A673 (cell line): ENCODE measurements at regions not wholly inside any gene's neighbourhood (a gene's known extent, or its start where the extent isn't known, plus 50 kb on each side); places are given as distances from the start of the nearest gene placed in this dataset.

Experiments
- BruUV-seq: library from RNA; stranded (reverse); fragments of 400-500 nt; replicated peaks from 2 replicates; lab custom pipeline; 2021; lab: Mats Ljungman, UMichigan
- CTCF ChIA-PET: fragments of 300-600 bp; sonication (Branson Sonifier 250); formaldehyde crosslinking; loops from one replicate; lab custom pipeline; 2022; ENCODE audit warnings: antibody characterized with exemption; lab: Charles Lee
- POLR2A ChIA-PET: fragments of 300-600 bp; sonication (Branson Sonifier 250); formaldehyde crosslinking; loops from one replicate; lab custom pipeline; 2022; ENCODE audit warnings: antibody characterized with exemption; ENCODE audit not compliant: low non-redundant PET; lab: Charles Lee
- DNase-seq: peaks from one replicate; pipeline ENCODE4 v3.0.0-alpha.2; 2015; ENCODE audit warnings: low spot score
- H3K27ac ChIP-seq: fragments of 200-600 bp; sonication (generic); 2 replicates; pipeline ENCODE4 v1.5.1; 2016; ENCODE audit warnings: mixed run types, low read depth, mild to moderate bottlenecking, mixed read lengths, antibody characterized with exemption, low read length; ENCODE audit not compliant: poor library complexity, severe bottlenecking
- H3K27me3 ChIP-seq: fragments of 200-600 bp; sonication (generic); replicated peaks from 2 replicates; pipeline ENCODE4 v1.6.1; 2017; ENCODE audit warnings: mixed run types, low read depth, mild to moderate bottlenecking, mixed read lengths, antibody characterized with exemption, low read length; ENCODE audit not compliant: insufficient read depth, poor library complexity
- H3K36me3 ChIP-seq: fragments of 200-600 bp; sonication (generic); 2 replicates; pipeline ENCODE4 v1.6.1; 2016; ENCODE audit warnings: mixed run types, mild to moderate bottlenecking, mixed read lengths, antibody characterized with exemption, low read length; ENCODE audit not compliant: insufficient read depth, poor library complexity, severe bottlenecking
- H3K4me1 ChIP-seq: fragments of 200-600 bp; sonication (generic); 2 replicates; pipeline ENCODE4 v1.6.1; 2017; ENCODE audit warnings: mixed run types, mild to moderate bottlenecking, mixed read lengths, antibody characterized with exemption, low read length; ENCODE audit not compliant: insufficient read depth, poor library complexity, severe bottlenecking
- H3K4me3 ChIP-seq: fragments of 200-600 bp; sonication (generic); 2 replicates; pipeline ENCODE4 v1.5.1; 2016; ENCODE audit warnings: low read depth, mixed run types, mild to moderate bottlenecking, mixed read lengths, low read length; ENCODE audit not compliant: poor library complexity, severe bottlenecking
- H3K9me3 ChIP-seq: fragments of 200-600 bp; sonication (generic); 2 replicates; pipeline ENCODE4 v1.6.1; 2016; ENCODE audit warnings: mixed run types, low read depth, mild to moderate bottlenecking, mixed read lengths, antibody characterized with exemption, low read length; ENCODE audit not compliant: poor library complexity, severe bottlenecking
- EZH2 ChIP-seq: fragments of 200-600 bp; sonication (generic); IDR thresholded peaks from 2 replicates; pipeline ENCODE4 v1.6.1; 2017; ENCODE audit warnings: borderline replicate concordance, low read depth, mild to moderate bottlenecking, mixed read lengths, antibody characterized with exemption, low read length; ENCODE audit not compliant: poor library complexity, severe bottlenecking
- intact Hi-C: fragments of 100-400 bp; cut with micrococcal nuclease; formaldehyde crosslinking; loops from one replicate; pipeline ENCODE4 v1.10.0; 2022; ENCODE audit not compliant: unreplicated experiment
- TF ChIP-seq, protein P1 (sequence below): fragments of 300-800, 200-600 bp; sonication (generic); conservative IDR thresholded peaks from 2 replicates; pipeline ENCODE4 v1.5.1; 2017; ENCODE audit warnings: low read depth, mild to moderate bottlenecking, antibody characterized with exemption, low read length, moderate library complexity, mixed read lengths

DNA sequence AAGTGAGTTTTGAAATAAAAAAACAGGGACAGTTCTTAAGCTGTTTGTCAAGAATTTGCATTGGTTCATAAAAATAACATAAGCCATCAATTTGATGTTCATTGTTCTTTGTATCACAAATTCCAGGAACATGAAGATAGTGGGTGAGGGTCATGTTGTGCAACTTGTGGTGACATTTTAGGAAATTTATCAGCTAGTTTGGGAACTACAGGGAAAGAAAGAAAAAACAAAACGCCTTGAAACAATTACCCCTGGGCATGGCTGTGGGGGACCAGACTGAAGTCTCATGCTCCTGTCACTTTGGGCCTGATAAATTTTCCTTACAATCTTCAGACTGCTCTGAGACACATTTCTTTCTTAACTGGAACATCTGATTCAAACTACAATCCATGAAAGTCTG lies 207.1 kb upstream of the CLINT1 start:
- POLR2A ChIA-PET, result no interaction called here
- Histone ChIP-seq H3K9me3 (no peaks in the 10 kb centered on the region), H3K27ac (no peak overlapping the region), H3K4me1 (no peaks in the 10 kb centered on the region), H3K36me3 (no peaks in the 10 kb centered on the region), H3K4me3 (no peak overlapping the region), H3K27me3 (no peaks in the 10 kb centered on the region)
- DNase-seq, result no peak
- TF ChIP-seq EZH2, result no peak
- TF ChIP-seq, protein P1, sequence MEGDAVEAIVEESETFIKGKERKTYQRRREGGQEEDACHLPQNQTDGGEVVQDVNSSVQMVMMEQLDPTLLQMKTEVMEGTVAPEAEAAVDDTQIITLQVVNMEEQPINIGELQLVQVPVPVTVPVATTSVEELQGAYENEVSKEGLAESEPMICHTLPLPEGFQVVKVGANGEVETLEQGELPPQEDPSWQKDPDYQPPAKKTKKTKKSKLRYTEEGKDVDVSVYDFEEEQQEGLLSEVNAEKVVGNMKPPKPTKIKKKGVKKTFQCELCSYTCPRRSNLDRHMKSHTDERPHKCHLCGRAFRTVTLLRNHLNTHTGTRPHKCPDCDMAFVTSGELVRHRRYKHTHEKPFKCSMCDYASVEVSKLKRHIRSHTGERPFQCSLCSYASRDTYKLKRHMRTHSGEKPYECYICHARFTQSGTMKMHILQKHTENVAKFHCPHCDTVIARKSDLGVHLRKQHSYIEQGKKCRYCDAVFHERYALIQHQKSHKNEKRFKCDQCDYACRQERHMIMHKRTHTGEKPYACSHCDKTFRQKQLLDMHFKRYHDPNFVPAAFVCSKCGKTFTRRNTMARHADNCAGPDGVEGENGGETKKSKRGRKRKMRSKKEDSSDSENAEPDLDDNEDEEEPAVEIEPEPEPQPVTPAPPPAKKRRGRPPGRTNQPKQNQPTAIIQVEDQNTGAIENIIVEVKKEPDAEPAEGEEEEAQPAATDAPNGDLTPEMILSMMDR, result no peak
- intact Hi-C loops, result no loop called here
- BruUV-seq, result no TSS peak
- CTCF ChIA-PET, result no interaction called here

DNA sequence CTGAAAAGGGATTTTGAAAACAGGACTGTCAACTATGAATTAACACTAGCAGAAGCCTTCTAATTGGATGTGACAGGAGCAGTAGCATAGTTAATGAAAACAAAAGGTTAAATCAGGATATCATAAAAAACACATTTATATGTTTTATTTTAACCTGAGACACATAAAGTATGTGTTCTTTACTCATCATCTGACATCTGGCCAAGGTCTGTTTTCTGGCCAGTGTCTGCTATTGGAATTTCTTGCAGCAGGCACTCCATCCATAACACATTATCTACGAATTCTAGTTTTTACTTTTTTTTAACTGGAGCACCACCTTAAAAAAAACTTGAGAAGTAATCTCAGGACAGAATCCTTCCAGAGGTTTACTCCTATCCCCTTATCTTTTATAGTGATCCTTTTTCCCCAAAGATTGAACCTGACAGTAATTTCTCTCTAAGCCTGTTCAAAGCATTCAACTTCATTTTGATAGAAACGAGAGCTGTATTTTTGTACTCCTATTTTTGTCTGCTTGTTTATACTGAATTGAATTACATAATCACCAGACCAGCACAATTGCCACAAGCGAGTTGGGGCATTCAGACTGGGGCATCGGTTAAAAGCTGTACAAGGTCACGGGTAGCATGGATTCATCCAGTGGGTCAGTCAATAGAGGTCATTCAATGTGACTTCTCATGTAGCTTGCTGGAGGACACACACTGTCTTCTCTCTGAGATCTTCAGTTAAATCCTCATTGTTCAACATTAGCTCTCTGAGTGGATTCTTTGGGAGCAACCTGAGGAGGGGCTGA lies 205.6 kb upstream of the CLINT1 start:
- ChIA-PET CTCF (no interaction called here), POLR2A (no interaction called here)
- H3K4me3 ChIP-seq, result no peak overlapping the region
- DNase-seq, result no peak
- TF ChIP-seq EZH2, result no peak
- TF ChIP-seq, protein P1, result no peak
- H3K27ac ChIP-seq, result no peak overlapping the region
- H3K4me1 ChIP-seq, result no peaks in the 10 kb centered on the region
- no TSS peak for BruUV-seq
- no peaks in the 10 kb centered on the region for H3K36me3 ChIP-seq
- intact Hi-C loops, result no loop called here
- H3K9me3 ChIP-seq, result no peaks in the 10 kb centered on the region
- H3K27me3 ChIP-seq, result no peaks in the 10 kb centered on the region

DNA sequence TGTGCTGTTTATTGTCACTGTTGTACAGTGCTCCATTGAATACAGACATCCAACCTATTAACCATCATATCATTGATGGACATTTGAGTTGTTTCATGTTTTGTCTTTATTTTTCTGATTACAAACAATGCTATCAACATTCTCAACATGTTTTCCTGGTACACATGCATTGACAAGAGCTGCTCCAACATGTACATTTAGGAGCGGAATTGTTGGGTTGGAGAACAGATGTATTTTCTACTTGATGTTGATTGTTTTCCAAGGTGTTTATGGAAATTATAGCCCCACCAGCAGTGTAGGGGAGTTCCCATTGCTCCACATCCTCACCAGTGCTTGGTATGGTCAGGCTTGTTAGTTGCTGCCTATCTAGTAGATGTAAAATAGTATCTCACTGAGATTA lies 204.1 kb upstream of the CLINT1 start:
- TF ChIP-seq, protein P1, result no peak
- no peak for TF ChIP-seq EZH2
- POLR2A ChIA-PET, result no interaction called here
- Histone ChIP-seq H3K4me1 (no peaks in the 10 kb centered on the region), H3K9me3 (no peaks in the 10 kb centered on the region), H3K27ac (no peak overlapping the region), H3K27me3 (no peaks in the 10 kb centered on the region), H3K4me3 (no peak overlapping the region), H3K36me3 (no peaks in the 10 kb centered on the region)
- no peak for DNase-seq
- intact Hi-C loops, result no loop called here
- CTCF ChIA-PET, result no interaction called here
- no TSS peak for BruUV-seq
